Rectal smooth muscle tissue (tissue), 1 donor: ENCODE measurements at regions not wholly inside any gene's neighbourhood (a gene's known extent, or its start where the extent isn't known, plus 50 kb on each side); places are given as distances from the start of the nearest gene placed in this dataset.
"Not testable (repeated sequence)": the region's sequence is repeated elsewhere in the genome, so short reads cannot be mapped to it uniquely, and the experiment has no call there.

Source experiments
- H3K27ac ChIP-seq: one replicate; pipeline ENCODE4 v1.7.0; 2013; ENCODE audit warnings: low read depth, low read length, inconsistent platforms
- H3K27me3 ChIP-seq: one replicate; pipeline ENCODE4 v1.7.0; 2013; ENCODE audit warnings: low read length; ENCODE audit not compliant: control insufficient read depth, insufficient read depth
- H3K36me3 ChIP-seq: one replicate; pipeline ENCODE4 v1.7.0; 2013; ENCODE audit warnings: low read length; ENCODE audit not compliant: control insufficient read depth, insufficient read depth
- H3K4me1 ChIP-seq: one replicate; pipeline ENCODE4 v1.7.0; 2013; ENCODE audit warnings: low read length; ENCODE audit not compliant: control insufficient read depth, insufficient read depth
- H3K4me3 ChIP-seq: one replicate; pipeline ENCODE4 v1.7.0; 2013; ENCODE audit warnings: low read length
- H3K9ac ChIP-seq: one replicate; pipeline ENCODE4 v1.7.0; 2013; ENCODE audit warnings: low read length

GRCh38 chr21:27326301-27326700 lies 359.4 kb upstream of the ADAMTS5 start:
- Histone ChIP-seq H3K27me3 (no peaks in the 10 kb centered on the region), H3K4me3 (no peak overlapping the region), H3K36me3 (no peaks in the 10 kb centered on the region), H3K9ac (no peak overlapping the region), H3K4me1 (no peaks in the 10 kb centered on the region), H3K27ac (no peak overlapping the region)

GRCh38 chr21:27323331-27323730 lies 356.4 kb upstream of the ADAMTS5 start:
- Histone ChIP-seq H3K4me1 (no peaks in the 10 kb centered on the region), H3K9ac (no peak overlapping the region), H3K36me3 (no peaks in the 10 kb centered on the region), H3K4me3 (no peak overlapping the region), H3K27me3 (no peaks in the 10 kb centered on the region), H3K27ac (no peak overlapping the region)

- Histone ChIP-seq H3K4me3 (no peak overlapping the region), H3K4me1 (no peaks in the 10 kb centered on the region), H3K27me3 (no peaks in the 10 kb centered on the region), H3K36me3 (no peaks in the 10 kb centered on the region), H3K27ac (no peak overlapping the region), H3K9ac (no peak overlapping the region)
Observed at GRCh38 chr21:27321791-27322190, 354.9 kb upstream of the ADAMTS5 start.

- no peaks in the 10 kb centered on the region for H3K36me3 ChIP-seq
- H3K27me3 ChIP-seq = no peaks in the 10 kb centered on the region
- no peak overlapping the region for H3K4me3 ChIP-seq
- no peak overlapping the region for H3K27ac ChIP-seq
- no peak overlapping the region for H3K9ac ChIP-seq
- H3K4me1 ChIP-seq = no peaks in the 10 kb centered on the region
Observed at GRCh38 chr21:27320868-27321267, 354.0 kb upstream of the ADAMTS5 start.

GRCh38 chr21:27317601-27318000 lies 350.7 kb upstream of the ADAMTS5 start:
- H3K9ac ChIP-seq = not testable (repeated sequence)

GRCh38 chr21:27315373-27315772 lies 348.5 kb upstream of the ADAMTS5 start:
- Histone ChIP-seq H3K4me3 (no peak overlapping the region), H3K9ac (no peak overlapping the region), H3K27me3 (no peaks in the 10 kb centered on the region), H3K4me1 (no peaks in the 10 kb centered on the region), H3K27ac (no peak overlapping the region), H3K36me3 (no peaks in the 10 kb centered on the region)

More at GRCh38 chr21:27317601-27318000, 350.7 kb upstream of the ADAMTS5 start:
- H3K27ac ChIP-seq, H3K27me3 ChIP-seq, H3K4me3 ChIP-seq, H3K36me3 ChIP-seq, H3K4me1 ChIP-seq: not testable (repeated sequence)

GRCh38 chr21:27314131-27314530 lies 347.2 kb upstream of the ADAMTS5 start:
- H3K27ac ChIP-seq = no peak overlapping the region
- H3K36me3 ChIP-seq = no peaks in the 10 kb centered on the region
- H3K27me3 ChIP-seq = no peaks in the 10 kb centered on the region
- H3K9ac ChIP-seq = no peak overlapping the region
- no peaks in the 10 kb centered on the region for H3K4me1 ChIP-seq
- H3K4me3 ChIP-seq = no peak overlapping the region

- Histone ChIP-seq H3K36me3 (no peaks in the 10 kb centered on the region), H3K4me3 (no peak overlapping the region), H3K27me3 (no peaks in the 10 kb centered on the region), H3K4me1 (no peaks in the 10 kb centered on the region), H3K9ac (no peak overlapping the region), H3K27ac (no peak overlapping the region)
Observed at GRCh38 chr21:27306791-27307775, 340.2 kb upstream of the ADAMTS5 start.

- no peak overlapping the region for H3K4me3 ChIP-seq
- no peak overlapping the region for H3K9ac ChIP-seq
- H3K4me1 ChIP-seq = no peaks in the 10 kb centered on the region
- no peaks in the 10 kb centered on the region for H3K27me3 ChIP-seq
- H3K27ac ChIP-seq = no peak overlapping the region
- H3K36me3 ChIP-seq = no peaks in the 10 kb centered on the region
Observed at GRCh38 chr21:27306206-27306605, 339.3 kb upstream of the ADAMTS5 start.

- no peak overlapping the region for H3K4me3 ChIP-seq
- no peaks in the 10 kb centered on the region for H3K4me1 ChIP-seq
- no peak overlapping the region for H3K9ac ChIP-seq
- no peaks in the 10 kb centered on the region for H3K27me3 ChIP-seq
- H3K36me3 ChIP-seq = no peaks in the 10 kb centered on the region
- no peak overlapping the region for H3K27ac ChIP-seq
Observed at GRCh38 chr21:27301220-27301619, 334.3 kb upstream of the ADAMTS5 start.

- no peaks in the 10 kb centered on the region for H3K27me3 ChIP-seq
- no peak overlapping the region for H3K27ac ChIP-seq
Observed at GRCh38 chr21:27300770-27301169, 333.9 kb upstream of the ADAMTS5 start.

GRCh38 chr21:27298465-27298864 lies 331.6 kb upstream of the ADAMTS5 start:
- Histone ChIP-seq H3K36me3 (no peaks in the 10 kb centered on the region), H3K27ac (no peak overlapping the region), H3K4me1 (no peaks in the 10 kb centered on the region), H3K27me3 (no peaks in the 10 kb centered on the region), H3K4me3 (no peak overlapping the region), H3K9ac (no peak overlapping the region)

More at GRCh38 chr21:27300770-27301169, 333.9 kb upstream of the ADAMTS5 start:
- H3K4me3 ChIP-seq = no peak overlapping the region
- no peak overlapping the region for H3K9ac ChIP-seq
- no peaks in the 10 kb centered on the region for H3K4me1 ChIP-seq
- H3K36me3 ChIP-seq = no peaks in the 10 kb centered on the region

GRCh38 chr21:27293239-27293638 lies 326.4 kb upstream of the ADAMTS5 start:
- Histone ChIP-seq H3K9ac (no peak overlapping the region), H3K4me1 (no peaks in the 10 kb centered on the region), H3K27ac (no peak overlapping the region), H3K27me3 (no peaks in the 10 kb centered on the region), H3K4me3 (no peak overlapping the region), H3K36me3 (no peaks in the 10 kb centered on the region)
